ENCODE measurements at regions not wholly inside any gene's neighbourhood (a gene's known extent, or its start where the extent isn't known, plus 50 kb on each side); places are given as distances from the start of the nearest gene placed in this dataset.

- Mint-ChIP-seq H3K27ac (no peak overlapping the region), H3K27me3 (no peaks in the 10 kb centered on the region), H3K4me1 (no peaks in the 10 kb centered on the region), H3K36me3 (no peaks in the 10 kb centered on the region), H3K4me3 (no peak overlapping the region), H3K9me3 (peaks cover 2% of the 10 kb centered on the region)
- DNase-seq: no peak
Observed at GRCh38 chr7:145691377-145691914, 425.2 kb upstream of the CNTNAP2 start.

DNA sequence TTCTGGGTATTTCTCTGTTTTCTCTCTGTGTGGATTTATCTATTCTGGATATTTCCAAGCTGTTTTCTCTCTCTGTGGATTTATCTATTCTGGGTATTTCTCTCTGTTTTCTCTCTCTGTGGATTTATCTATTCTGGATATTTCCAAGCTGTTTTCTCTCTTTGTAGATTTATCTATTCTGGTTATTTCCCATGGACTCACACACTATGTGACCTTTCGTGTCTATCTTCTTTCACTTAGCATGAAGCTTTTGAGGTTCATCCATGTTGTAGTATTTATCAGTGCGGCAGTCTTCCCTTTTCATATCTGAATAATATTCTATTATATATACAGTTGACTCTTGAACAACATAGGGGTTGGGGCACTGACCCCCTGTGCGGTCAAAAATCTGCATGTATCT is 435.0 kb upstream of the CNTNAP2 start:
- Mint-ChIP-seq H3K4me1 (no peaks in the 10 kb centered on the region), H3K27me3 (no peaks in the 10 kb centered on the region), H3K36me3 (no peaks in the 10 kb centered on the region), H3K4me3 (no peak overlapping the region), H3K9me3 (peaks cover 2% of the 10 kb centered on the region), H3K27ac (no peak overlapping the region)
- no peak for DNase-seq

GRCh38 chr7:145681159-145681558 is 435.4 kb upstream of the CNTNAP2 start:
- no peaks in the 10 kb centered on the region for H3K4me1 Mint-ChIP-seq
- no peak overlapping the region for H3K27ac Mint-ChIP-seq
- no peak for DNase-seq
- H3K9me3 Mint-ChIP-seq: peaks cover 2% of the 10 kb centered on the region
- no peaks in the 10 kb centered on the region for H3K36me3 Mint-ChIP-seq
- H3K4me3 Mint-ChIP-seq: no peak overlapping the region
- no peaks in the 10 kb centered on the region for H3K27me3 Mint-ChIP-seq

DNA sequence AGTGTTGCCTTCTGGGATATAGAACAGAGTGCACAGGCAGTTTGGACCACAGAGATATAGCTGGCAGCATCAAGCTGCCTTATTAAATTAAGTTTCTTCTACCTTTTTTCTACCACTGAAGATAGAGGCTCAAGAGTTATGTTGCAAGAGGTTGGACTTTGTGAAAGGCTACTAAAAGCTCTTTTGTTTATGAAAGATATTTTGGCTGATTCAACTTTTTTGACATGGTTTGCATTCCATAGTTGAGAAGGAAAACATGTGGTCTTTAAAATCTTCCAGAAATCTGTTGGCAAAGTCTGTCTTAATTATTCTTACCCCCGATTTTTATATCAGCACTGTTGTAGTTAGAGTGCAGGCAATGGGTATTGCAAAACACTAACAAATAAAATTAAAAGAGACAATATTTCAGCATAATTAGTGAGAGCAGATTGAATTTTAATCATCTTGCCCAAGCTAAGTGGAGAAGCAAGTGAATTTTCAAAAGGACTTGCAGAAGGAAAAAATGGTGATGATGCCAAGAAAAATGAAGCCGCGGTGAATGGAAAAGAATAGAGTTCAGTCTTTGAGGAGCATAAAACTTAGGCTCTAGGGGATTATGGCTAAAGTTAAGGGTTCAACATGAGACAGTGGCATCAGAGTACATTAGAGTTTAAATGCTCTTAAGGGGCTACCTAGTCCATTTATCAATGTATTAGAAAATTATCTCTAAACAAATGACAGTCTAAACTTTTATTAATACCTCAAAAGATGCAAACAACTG is 450.9 kb upstream of the CNTNAP2 start:
- Mint-ChIP-seq H3K36me3 (peaks cover 1% of the 10 kb centered on the region), H3K4me1 (no peaks in the 10 kb centered on the region), H3K4me3 (no peak overlapping the region), H3K9me3 (peaks cover 14% of the 10 kb centered on the region), H3K27me3 (no peaks in the 10 kb centered on the region), H3K27ac (no peak overlapping the region)
- no peak for DNase-seq

DNA sequence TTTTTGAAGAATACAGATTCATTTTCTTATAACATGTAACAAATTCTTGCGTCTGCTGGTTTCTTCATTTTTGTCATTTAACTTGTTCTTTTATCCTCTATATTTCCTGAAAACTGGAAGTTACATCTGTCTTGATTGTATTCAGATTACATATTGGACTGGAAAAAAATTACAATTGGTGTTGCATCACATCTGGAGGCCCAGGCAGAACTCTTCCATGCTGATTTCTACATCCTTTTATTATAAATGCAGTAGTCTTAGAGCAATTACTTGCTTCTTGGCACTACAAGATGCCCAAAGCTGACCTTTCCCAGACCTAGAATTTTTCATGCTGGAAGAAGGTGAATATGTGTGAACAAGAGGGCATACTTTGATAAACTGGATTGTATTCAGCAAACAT is 460.9 kb upstream of the CNTNAP2 start:
- Mint-ChIP-seq H3K36me3 (no peaks in the 10 kb centered on the region), H3K27ac (no peak overlapping the region), H3K4me1 (no peaks in the 10 kb centered on the region), H3K4me3 (no peak overlapping the region), H3K27me3 (no peaks in the 10 kb centered on the region), H3K9me3 (no peaks in the 10 kb centered on the region)
- no peak for DNase-seq

GRCh38 chr7:145645135-145645515 is 471.5 kb upstream of the CNTNAP2 start:
- H3K27ac Mint-ChIP-seq: no peak overlapping the region
- H3K9me3 Mint-ChIP-seq: peaks cover 9% of the 10 kb centered on the region
- H3K36me3 Mint-ChIP-seq: no peaks in the 10 kb centered on the region
- DNase-seq: no peak
- H3K4me3 Mint-ChIP-seq: no peak overlapping the region
- no peaks in the 10 kb centered on the region for H3K27me3 Mint-ChIP-seq
- H3K4me1 Mint-ChIP-seq: no peaks in the 10 kb centered on the region

DNA sequence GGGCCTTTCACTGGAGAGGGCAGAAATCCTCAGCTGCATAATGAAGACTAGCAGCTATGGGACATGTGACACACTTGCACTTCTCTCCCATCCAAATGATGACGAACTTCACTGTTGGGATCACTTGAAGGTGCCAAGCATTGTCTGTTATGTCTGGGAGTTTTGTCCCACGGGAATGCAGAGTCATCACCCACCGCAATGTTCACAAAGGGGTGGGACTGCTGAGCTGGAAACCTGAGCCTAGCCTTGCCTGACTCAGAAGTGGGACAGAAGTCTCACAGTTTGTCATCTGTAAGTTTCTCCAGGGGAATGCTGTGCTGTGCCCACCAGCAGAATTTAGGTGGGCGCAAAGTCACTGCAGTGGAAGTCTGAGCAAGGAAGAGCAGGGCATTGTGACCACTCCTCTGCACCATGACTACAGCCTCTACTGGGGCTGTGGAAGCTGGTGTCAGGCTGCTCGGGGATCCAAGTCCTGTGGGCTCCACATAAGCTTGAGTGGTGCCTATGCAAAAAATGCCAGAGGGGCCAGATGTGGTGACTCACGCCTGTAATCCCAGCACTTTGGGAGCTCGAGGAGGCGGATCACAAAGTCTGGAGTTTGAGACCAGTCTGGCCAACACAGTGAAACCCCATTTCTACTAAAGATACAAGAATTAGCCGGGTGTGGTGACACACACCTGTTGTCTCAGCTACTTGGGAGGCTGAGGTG is 472.0 kb upstream of the CNTNAP2 start:
- H3K4me3 Mint-ChIP-seq: no peak overlapping the region
- H3K36me3 Mint-ChIP-seq: no peaks in the 10 kb centered on the region
- peaks cover 9% of the 10 kb centered on the region for H3K9me3 Mint-ChIP-seq
- no peaks in the 10 kb centered on the region for H3K27me3 Mint-ChIP-seq
- DNase-seq: no peak
- no peak overlapping the region for H3K27ac Mint-ChIP-seq
- no peaks in the 10 kb centered on the region for H3K4me1 Mint-ChIP-seq

GRCh38 chr7:145643981-145644380 is 472.6 kb upstream of the CNTNAP2 start:
- DNase-seq: no peak
- Mint-ChIP-seq H3K36me3 (no peaks in the 10 kb centered on the region), H3K4me3 (no peak overlapping the region), H3K27ac (no peak overlapping the region), H3K4me1 (no peaks in the 10 kb centered on the region), H3K9me3 (peaks cover 9% of the 10 kb centered on the region), H3K27me3 (no peaks in the 10 kb centered on the region)

DNA sequence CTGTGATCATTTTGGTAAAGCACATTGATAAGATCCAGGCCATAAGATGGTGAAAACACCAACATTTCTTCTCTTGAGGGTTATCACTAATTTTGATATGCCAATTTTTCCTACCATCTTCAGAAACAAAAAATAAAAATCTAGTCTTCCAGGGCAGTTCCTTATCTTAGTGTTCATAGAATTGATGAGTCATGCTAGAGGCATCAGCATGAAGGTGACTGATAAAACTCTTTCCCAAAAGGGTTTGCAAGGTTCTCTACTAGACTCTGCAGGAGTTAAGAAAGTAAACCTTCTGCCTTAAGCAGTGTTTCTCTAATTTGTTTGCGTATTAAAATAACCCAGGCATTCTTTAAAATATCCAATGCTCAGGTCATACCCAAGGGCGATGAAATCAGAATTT is 483.1 kb upstream of the CNTNAP2 start:
- no peak for DNase-seq
- H3K9me3 Mint-ChIP-seq: peaks cover under 1% of the 10 kb centered on the region
- no peaks in the 10 kb centered on the region for H3K36me3 Mint-ChIP-seq
- no peak overlapping the region for H3K27ac Mint-ChIP-seq
- H3K4me3 Mint-ChIP-seq: no peak overlapping the region
- no peaks in the 10 kb centered on the region for H3K4me1 Mint-ChIP-seq
- no peaks in the 10 kb centered on the region for H3K27me3 Mint-ChIP-seq

GRCh38 chr7:145624618-145625017 is 492.0 kb upstream of the CNTNAP2 start:
- peaks cover 2% of the 10 kb centered on the region for H3K9me3 Mint-ChIP-seq
- DNase-seq: no peak
- H3K4me1 Mint-ChIP-seq: no peaks in the 10 kb centered on the region
- H3K27me3 Mint-ChIP-seq: no peaks in the 10 kb centered on the region
- H3K36me3 Mint-ChIP-seq: no peaks in the 10 kb centered on the region
- no peak overlapping the region for H3K4me3 Mint-ChIP-seq
- no peak overlapping the region for H3K27ac Mint-ChIP-seq

DNA sequence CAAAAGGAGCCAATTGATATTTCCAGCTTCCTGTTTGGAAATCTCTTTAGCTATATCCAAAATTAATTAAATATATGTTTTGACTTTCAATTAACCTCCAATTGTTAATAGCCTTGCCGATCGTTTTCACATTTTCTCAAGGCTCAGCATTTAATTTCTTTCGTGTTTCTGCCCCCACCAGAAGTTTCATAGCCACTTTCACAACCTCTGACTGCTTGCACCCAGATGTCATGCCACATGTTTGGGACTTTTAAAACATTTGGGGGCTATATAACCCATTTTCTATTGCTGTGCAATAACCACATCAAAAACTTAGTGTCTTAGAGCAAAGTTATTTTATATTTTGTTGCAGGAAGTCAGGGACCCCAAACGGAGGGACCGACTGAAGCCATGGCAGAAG is 510.6 kb upstream of the CNTNAP2 start:
- Mint-ChIP-seq H3K27ac (no peak overlapping the region), H3K27me3 (no peaks in the 10 kb centered on the region), H3K4me3 (no peak overlapping the region), H3K4me1 (no peaks in the 10 kb centered on the region), H3K9me3 (peaks cover 15% of the 10 kb centered on the region), H3K36me3 (peaks cover 3% of the 10 kb centered on the region)
- DNase-seq: no peak

- Mint-ChIP-seq H3K27ac (no peak overlapping the region), H3K27me3 (no peaks in the 10 kb centered on the region), H3K4me1 (no peaks in the 10 kb centered on the region), H3K36me3 (no peaks in the 10 kb centered on the region), H3K4me3 (no peak overlapping the region), H3K9me3 (peaks cover 1% of the 10 kb centered on the region)
- no peak for DNase-seq
Observed at GRCh38 chr7:145599376-145599775, 517.2 kb upstream of the CNTNAP2 start.

DNA sequence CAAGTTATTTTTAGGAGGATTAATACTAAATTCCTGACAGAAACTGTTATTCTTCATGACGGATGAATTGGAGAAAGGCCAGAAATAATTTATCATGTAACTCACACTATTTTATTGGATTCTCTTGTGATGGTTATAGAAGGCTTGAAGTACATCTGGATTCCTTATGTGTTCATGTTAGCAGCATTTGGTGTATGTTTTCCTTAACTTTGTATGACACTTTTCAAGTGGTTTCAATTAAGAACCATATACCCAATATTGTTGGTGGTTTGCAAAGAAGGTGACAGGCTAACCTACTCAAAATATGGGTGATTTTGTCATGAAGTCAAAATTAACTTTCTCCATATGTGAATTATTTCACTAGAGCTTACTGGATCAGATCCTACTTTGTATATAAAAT is 532.2 kb upstream of the CNTNAP2 start:
- H3K27ac Mint-ChIP-seq: no peak overlapping the region
- H3K27me3 Mint-ChIP-seq: no peaks in the 10 kb centered on the region
- H3K36me3 Mint-ChIP-seq: no peaks in the 10 kb centered on the region
- no peaks in the 10 kb centered on the region for H3K4me1 Mint-ChIP-seq
- DNase-seq: no peak
- H3K9me3 Mint-ChIP-seq: peaks cover 5% of the 10 kb centered on the region
- H3K4me3 Mint-ChIP-seq: no peak overlapping the region

DNA sequence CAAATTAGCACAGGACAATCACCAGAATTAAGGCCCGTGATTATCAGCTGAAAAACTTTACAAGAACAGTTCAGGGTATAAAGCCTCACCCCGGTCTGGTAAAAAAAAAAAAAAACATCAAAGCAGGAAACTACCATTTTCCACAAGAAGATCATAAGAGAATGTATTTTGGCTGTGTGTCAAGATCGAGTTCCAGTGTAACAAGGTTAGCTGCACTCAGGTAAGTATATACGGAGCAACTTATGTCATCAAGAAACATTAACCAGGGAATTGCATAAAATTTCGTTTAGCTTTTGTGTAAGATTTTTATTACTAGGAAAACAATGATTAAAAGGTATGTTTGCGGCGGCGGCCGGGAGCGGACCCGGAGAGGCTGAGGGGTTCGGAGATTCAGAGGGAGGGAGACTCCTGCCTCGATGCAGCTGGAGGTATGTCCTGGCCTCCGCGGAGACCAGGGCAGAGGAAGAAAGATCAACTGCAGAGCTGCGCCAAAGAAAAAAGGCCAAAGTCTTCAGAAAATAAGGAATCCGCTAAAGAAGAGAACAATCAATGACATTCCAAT is 533.8 kb upstream of the CNTNAP2 start:
- Mint-ChIP-seq H3K9me3 (peaks cover 5% of the 10 kb centered on the region), H3K36me3 (no peaks in the 10 kb centered on the region), H3K4me3 (no peak overlapping the region), H3K4me1 (no peaks in the 10 kb centered on the region), H3K27ac (no peak overlapping the region), H3K27me3 (no peaks in the 10 kb centered on the region)
- no peak for DNase-seq

DNA sequence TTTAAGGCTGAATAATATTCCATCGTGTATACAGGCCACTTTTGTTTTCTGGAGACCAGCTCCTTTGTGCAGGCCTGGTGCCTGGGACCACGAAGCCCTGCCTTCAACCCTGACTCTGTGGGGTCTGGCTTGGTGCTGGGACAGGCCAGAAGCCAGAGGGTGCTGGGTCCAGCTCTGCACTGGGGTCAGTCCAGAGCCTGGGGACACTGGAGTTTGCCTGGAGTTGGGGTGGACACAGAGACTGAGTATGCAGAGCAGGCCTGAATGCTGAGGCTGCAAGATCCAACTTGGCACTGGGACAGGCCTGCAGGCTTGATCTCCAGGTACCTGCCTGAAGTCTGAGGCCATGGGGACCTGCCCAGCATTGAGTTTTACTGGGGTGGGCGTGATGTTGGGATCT is 558.8 kb upstream of the CNTNAP2 start:
- no peak for DNase-seq
- Mint-ChIP-seq H3K9me3 (peaks cover 2% of the 10 kb centered on the region), H3K4me1 (no peaks in the 10 kb centered on the region), H3K27me3 (no peaks in the 10 kb centered on the region), H3K36me3 (no peaks in the 10 kb centered on the region), H3K27ac (no peak overlapping the region), H3K4me3 (no peak overlapping the region)

All from activated naive CD8-positive, alpha-beta T cell treated with anti-CD3 and anti-CD28 coated beads for 36 hours (primary cell).